HCT116 (cell line): ENCODE measurements at regions not wholly inside any gene's neighbourhood (a gene's known extent, or its start where the extent isn't known, plus 50 kb on each side); places are given as distances from the start of the nearest gene placed in this dataset.

Source experiments
- ATAC-seq: fragments of 200-7000 bp; cut with Tn5 transposase; 2 replicates; pipeline ENCODE4 v1.9.1; 2020; ENCODE audit warnings: mild to moderate bottlenecking, moderate library complexity
- BruUV-seq: library from RNA; stranded (reverse); fragments of 400-500 nt; replicated peaks from 2 replicates; lab custom pipeline; 2021; lab: Mats Ljungman, UMichigan
- CTCF ChIA-PET: fragments of 300-600 bp; sonication (Branson Sonifier 250); formaldehyde crosslinking; loops from one replicate; lab custom pipeline; 2021; ENCODE audit warnings: antibody characterized with exemption; lab: Charles Lee
- POLR2A ChIA-PET: fragments of 300-600, 350-600 bp; sonication (Branson Sonifier 250); formaldehyde crosslinking; loops from one replicate; lab custom pipeline; 2021; ENCODE audit warnings: antibody characterized with exemption; lab: Charles Lee
- RAD21 ChIA-PET, 2 experiments: fragments of 300-600 bp; sonication (Branson Sonifier 250); formaldehyde crosslinking; loops; one replicate each; lab custom pipeline; 2023; ENCODE audit warnings: low total read pairs in 2 of 2; ENCODE audit not compliant: uncharacterized antibody in 2 of 2, unreplicated experiment in 2 of 2, low non-redundant PET in 1 of 2; lab: Charles Lee
- DNase-seq: peaks from one replicate; pipeline ENCODE4 v3.0.0-alpha.2; 2010; ENCODE audit warnings: low read depth, low spot score
- H2AFZ ChIP-seq: fragments of 200-600 bp; shearing (Covaris generic), sonication (generic); 2 replicates; pipeline ENCODE4 v1.6.1; 2017; ENCODE audit warnings: low read depth, mixed run types, mixed read lengths, antibody characterized with exemption, low read length; ENCODE audit not compliant: poor library complexity, severe bottlenecking
- H3K27ac ChIP-seq: 2 replicates; pipeline ENCODE4 v1.5.1; 2012; ENCODE audit warnings: low read depth, low read length
- H3K27me3 ChIP-seq: fragments of 200-600 bp; sonication (generic); 2 replicates; pipeline ENCODE4 v1.6.1; 2016; ENCODE audit warnings: mixed run types, low read length, mixed read lengths; ENCODE audit not compliant: insufficient read depth
- H3K36me3 ChIP-seq, 2 experiments: fragments of 200-500 bp in 1 of 2; fragments of 200-600 bp in 1 of 2; sonication (Bioruptor generic) in 1 of 2; sonication (generic) in 1 of 2; 2 replicates each; pipeline versions ENCODE4 v1.5.1 to v1.6.1; 2014 to 2016; ENCODE audit warnings: low read length in 2 of 2, inconsistent platforms in 1 of 2, mixed read lengths in 1 of 2, mixed run types in 1 of 2; ENCODE audit not compliant: insufficient read depth in 2 of 2, control insufficient read depth in 1 of 2
- H3K4me1 ChIP-seq, 2 experiments: fragments of 200-600 bp in 1 of 2; sonication (generic) in 1 of 2; 2 replicates each; pipeline versions ENCODE4 v1.5.1 to v1.6.1; 2012 to 2017; ENCODE audit warnings: low read length in 2 of 2, inconsistent platforms in 1 of 2, mild to moderate bottlenecking in 1 of 2, mixed read lengths in 1 of 2, mixed run types in 1 of 2, moderate library complexity in 1 of 2; ENCODE audit not compliant: insufficient read depth in 2 of 2, control insufficient read depth in 1 of 2
- H3K4me2 ChIP-seq: fragments of 200-600 bp; sonication (generic); 2 replicates; pipeline ENCODE4 v1.6.1; 2017; ENCODE audit warnings: mixed run types, low read length, mixed read lengths
- H3K4me3 ChIP-seq, 2 experiments: fragments of 200-600 bp in 1 of 2; sonication (generic) in 1 of 2; replicated peaks in 1 of 2; 2 replicates each; pipeline ENCODE4 v1.5.1; 2011 to 2016; ENCODE audit warnings: low read length in 2 of 2, control low read depth in 1 of 2, low read depth in 1 of 2, mild to moderate bottlenecking in 1 of 2, mixed read lengths in 1 of 2, mixed run types in 1 of 2
- H3K79me2 ChIP-seq: fragments of 200-600 bp; sonication (generic); 2 replicates; pipeline ENCODE4 v1.6.1; 2017; ENCODE audit warnings: mild to moderate bottlenecking, mixed run types, low read length, moderate library complexity, mixed read lengths; ENCODE audit not compliant: insufficient read depth
- H3K9ac ChIP-seq: fragments of 200-600 bp; sonication (generic); 2 replicates; pipeline ENCODE4 v1.6.1; 2016; ENCODE audit warnings: low read length, mixed read lengths
- H3K9me2 ChIP-seq: fragments of 200-600 bp; sonication (generic), shearing (Covaris generic); 2 replicates; pipeline ENCODE4 v1.6.1; 2017; ENCODE audit warnings: mixed run types, mild to moderate bottlenecking, moderate library complexity; ENCODE audit not compliant: insufficient read depth
- H3K9me3 ChIP-seq, 2 experiments: fragments of 200-500 bp in 1 of 2; fragments of 200-600 bp in 1 of 2; sonication (Bioruptor generic) in 1 of 2; sonication (generic) in 1 of 2; 2 replicates each; pipeline ENCODE4 v1.6.1; 2014 to 2017; ENCODE audit warnings: low read length in 2 of 2, mixed read lengths in 2 of 2, inconsistent platforms in 1 of 2, low read depth in 1 of 2, mild to moderate bottlenecking in 1 of 2, mixed run types in 1 of 2, moderate library complexity in 1 of 2; ENCODE audit not compliant: control insufficient read depth in 1 of 2, insufficient read depth in 1 of 2
- H4K20me1 ChIP-seq: fragments of 200-600 bp; sonication (generic), shearing (Covaris generic); 2 replicates; pipeline ENCODE4 v1.6.1; 2017; ENCODE audit warnings: mixed run types, mild to moderate bottlenecking, moderate library complexity; ENCODE audit not compliant: insufficient read depth
- CEBPB ChIP-seq: IDR thresholded peaks from 2 replicates; pipeline ENCODE4 v1.6.1; 2012; ENCODE audit warnings: low read depth
- EGR1 ChIP-seq: IDR thresholded peaks from 2 replicates; pipeline ENCODE4 v1.6.1; 2012; ENCODE audit warnings: low read depth
- ELF1 ChIP-seq: IDR thresholded peaks from 2 replicates; pipeline ENCODE4 v1.6.1; 2012; ENCODE audit warnings: low read depth, borderline replicate concordance
- EZH2 ChIP-seq: fragments of 200-600 bp; sonication (generic); IDR thresholded peaks from 2 replicates; pipeline ENCODE4 v1.6.1; 2017; ENCODE audit warnings: antibody characterized with exemption, mixed run types
- JUND ChIP-seq: IDR thresholded peaks from 2 replicates; pipeline ENCODE4 v1.6.1; 2012
- SRF ChIP-seq: IDR thresholded peaks from 2 replicates; pipeline ENCODE4 v1.6.1; 2012; ENCODE audit warnings: low read depth
- YY1 ChIP-seq: IDR thresholded peaks from 2 replicates; pipeline ENCODE4 v1.6.1; 2011; ENCODE audit warnings: low read length, low read depth, moderate library complexity, mild to moderate bottlenecking; ENCODE audit not compliant: insufficient replicate concordance; ENCODE audit errors: extremely low read depth
- ZFX ChIP-seq: fragments of 450-650 bp; IDR thresholded peaks from 2 replicates; pipeline ENCODE4 v1.6.1; 2017
- ZNF274 ChIP-seq: fragments of 200-500 bp; sonication (Bioruptor generic); IDR thresholded peaks from 2 replicates; pipeline ENCODE4 v1.6.1; 2014; ENCODE audit warnings: mild to moderate bottlenecking, low read depth, low read length, inconsistent platforms
- intact Hi-C: fragments of 100-400 bp; cut with micrococcal nuclease; formaldehyde crosslinking; loops from 2 replicates; pipeline ENCODE4 v1.10.0; 2022
- TF ChIP-seq, protein P1 (sequence below), 3 experiments: fragments of 200-600 bp in 1 of 3; sonication (generic) in 1 of 3; IDR thresholded peaks in 2 of 3; conservative IDR thresholded peaks in 1 of 3; 2 replicates each; pipeline ENCODE4 v1.5.1; 2012 to 2017; ENCODE audit warnings: low read depth in 2 of 3, low read length in 2 of 3, antibody characterized with exemption in 1 of 3, borderline replicate concordance in 1 of 3, control low read depth in 1 of 3, mild to moderate bottlenecking in 1 of 3, mixed read lengths in 1 of 3, mixed run types in 1 of 3, moderate library complexity in 1 of 3; ENCODE audit not compliant: insufficient read depth in 1 of 3
- TF ChIP-seq, protein P2 (sequence below): IDR thresholded peaks from 2 replicates; pipeline ENCODE4 v1.6.1; 2012; ENCODE audit warnings: low read depth
- TF ChIP-seq, protein P3 (sequence below): IDR thresholded peaks from 2 replicates; pipeline ENCODE4 v1.6.1; 2011; ENCODE audit warnings: mild to moderate bottlenecking, low read length, moderate library complexity; ENCODE audit not compliant: insufficient replicate concordance; ENCODE audit errors: extremely low read depth
- TF ChIP-seq, protein P4 (sequence below): IDR thresholded peaks from 2 replicates; pipeline ENCODE4 v1.6.1; 2012

DNA sequence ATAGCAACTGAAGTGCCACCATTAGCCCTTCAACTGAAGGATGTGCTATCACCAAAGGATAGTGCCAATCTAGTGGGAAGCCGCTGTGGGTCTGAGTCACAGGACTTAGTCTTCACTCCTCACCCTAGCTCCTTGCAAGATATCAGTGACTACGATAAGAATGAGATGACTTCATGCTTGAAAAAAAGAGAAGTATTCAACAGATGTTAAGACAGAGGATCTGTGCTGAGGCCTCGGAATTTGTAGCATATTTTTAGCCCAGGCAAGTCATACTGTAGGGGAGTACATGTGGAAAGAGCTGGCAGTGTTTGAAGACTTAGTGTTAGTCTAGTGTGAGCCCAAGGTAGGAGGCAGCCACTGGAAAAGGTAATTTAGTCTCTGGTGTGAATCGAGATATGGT is 270.7 kb upstream of the LRTM1 start:
- H3K27me3 ChIP-seq: no peaks in the 10 kb centered on the region
- intact Hi-C loops: no loop called here
- ATAC-seq: no peak
- POLR2A ChIA-PET: no interaction called here
- H3K27ac ChIP-seq: no peak overlapping the region
- no peaks in the 10 kb centered on the region for H3K9me2 ChIP-seq
- no peaks in the 10 kb centered on the region for H3K4me1 ChIP-seq
- no peaks in the 10 kb centered on the region for H3K36me3 ChIP-seq
- BruUV-seq: no TSS peak
- H3K4me2 ChIP-seq: no peak overlapping the region
- H3K9ac ChIP-seq: no peak overlapping the region
- TF ChIP-seq, protein P1, sequence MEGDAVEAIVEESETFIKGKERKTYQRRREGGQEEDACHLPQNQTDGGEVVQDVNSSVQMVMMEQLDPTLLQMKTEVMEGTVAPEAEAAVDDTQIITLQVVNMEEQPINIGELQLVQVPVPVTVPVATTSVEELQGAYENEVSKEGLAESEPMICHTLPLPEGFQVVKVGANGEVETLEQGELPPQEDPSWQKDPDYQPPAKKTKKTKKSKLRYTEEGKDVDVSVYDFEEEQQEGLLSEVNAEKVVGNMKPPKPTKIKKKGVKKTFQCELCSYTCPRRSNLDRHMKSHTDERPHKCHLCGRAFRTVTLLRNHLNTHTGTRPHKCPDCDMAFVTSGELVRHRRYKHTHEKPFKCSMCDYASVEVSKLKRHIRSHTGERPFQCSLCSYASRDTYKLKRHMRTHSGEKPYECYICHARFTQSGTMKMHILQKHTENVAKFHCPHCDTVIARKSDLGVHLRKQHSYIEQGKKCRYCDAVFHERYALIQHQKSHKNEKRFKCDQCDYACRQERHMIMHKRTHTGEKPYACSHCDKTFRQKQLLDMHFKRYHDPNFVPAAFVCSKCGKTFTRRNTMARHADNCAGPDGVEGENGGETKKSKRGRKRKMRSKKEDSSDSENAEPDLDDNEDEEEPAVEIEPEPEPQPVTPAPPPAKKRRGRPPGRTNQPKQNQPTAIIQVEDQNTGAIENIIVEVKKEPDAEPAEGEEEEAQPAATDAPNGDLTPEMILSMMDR (IDR thresholded peaks at IDR 0.05 in 2 of 3, conservative IDR thresholded peaks at IDR 0.05 in 1 of 3; ENCODE audit: borderline replicate concordance in 1 of 3, insufficient read depth in 1 of 3, low read depth in 2 of 3, low read length in 2 of 3): no peak
- no peak for TF ChIP-seq YY1
- no peak for TF ChIP-seq ELF1
- no peak for TF ChIP-seq JUND
- TF ChIP-seq ZNF274: no peak
- TF ChIP-seq, protein P2, sequence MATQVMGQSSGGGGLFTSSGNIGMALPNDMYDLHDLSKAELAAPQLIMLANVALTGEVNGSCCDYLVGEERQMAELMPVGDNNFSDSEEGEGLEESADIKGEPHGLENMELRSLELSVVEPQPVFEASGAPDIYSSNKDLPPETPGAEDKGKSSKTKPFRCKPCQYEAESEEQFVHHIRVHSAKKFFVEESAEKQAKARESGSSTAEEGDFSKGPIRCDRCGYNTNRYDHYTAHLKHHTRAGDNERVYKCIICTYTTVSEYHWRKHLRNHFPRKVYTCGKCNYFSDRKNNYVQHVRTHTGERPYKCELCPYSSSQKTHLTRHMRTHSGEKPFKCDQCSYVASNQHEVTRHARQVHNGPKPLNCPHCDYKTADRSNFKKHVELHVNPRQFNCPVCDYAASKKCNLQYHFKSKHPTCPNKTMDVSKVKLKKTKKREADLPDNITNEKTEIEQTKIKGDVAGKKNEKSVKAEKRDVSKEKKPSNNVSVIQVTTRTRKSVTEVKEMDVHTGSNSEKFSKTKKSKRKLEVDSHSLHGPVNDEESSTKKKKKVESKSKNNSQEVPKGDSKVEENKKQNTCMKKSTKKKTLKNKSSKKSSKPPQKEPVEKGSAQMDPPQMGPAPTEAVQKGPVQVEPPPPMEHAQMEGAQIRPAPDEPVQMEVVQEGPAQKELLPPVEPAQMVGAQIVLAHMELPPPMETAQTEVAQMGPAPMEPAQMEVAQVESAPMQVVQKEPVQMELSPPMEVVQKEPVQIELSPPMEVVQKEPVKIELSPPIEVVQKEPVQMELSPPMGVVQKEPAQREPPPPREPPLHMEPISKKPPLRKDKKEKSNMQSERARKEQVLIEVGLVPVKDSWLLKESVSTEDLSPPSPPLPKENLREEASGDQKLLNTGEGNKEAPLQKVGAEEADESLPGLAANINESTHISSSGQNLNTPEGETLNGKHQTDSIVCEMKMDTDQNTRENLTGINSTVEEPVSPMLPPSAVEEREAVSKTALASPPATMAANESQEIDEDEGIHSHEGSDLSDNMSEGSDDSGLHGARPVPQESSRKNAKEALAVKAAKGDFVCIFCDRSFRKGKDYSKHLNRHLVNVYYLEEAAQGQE: no peak
- TF ChIP-seq, protein P3, sequence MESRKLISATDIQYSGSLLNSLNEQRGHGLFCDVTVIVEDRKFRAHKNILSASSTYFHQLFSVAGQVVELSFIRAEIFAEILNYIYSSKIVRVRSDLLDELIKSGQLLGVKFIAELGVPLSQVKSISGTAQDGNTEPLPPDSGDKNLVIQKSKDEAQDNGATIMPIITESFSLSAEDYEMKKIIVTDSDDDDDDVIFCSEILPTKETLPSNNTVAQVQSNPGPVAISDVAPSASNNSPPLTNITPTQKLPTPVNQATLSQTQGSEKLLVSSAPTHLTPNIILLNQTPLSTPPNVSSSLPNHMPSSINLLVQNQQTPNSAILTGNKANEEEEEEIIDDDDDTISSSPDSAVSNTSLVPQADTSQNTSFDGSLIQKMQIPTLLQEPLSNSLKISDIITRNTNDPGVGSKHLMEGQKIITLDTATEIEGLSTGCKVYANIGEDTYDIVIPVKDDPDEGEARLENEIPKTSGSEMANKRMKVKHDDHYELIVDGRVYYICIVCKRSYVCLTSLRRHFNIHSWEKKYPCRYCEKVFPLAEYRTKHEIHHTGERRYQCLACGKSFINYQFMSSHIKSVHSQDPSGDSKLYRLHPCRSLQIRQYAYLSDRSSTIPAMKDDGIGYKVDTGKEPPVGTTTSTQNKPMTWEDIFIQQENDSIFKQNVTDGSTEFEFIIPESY: no peak
- no peak for TF ChIP-seq SRF
- TF ChIP-seq, protein P4, sequence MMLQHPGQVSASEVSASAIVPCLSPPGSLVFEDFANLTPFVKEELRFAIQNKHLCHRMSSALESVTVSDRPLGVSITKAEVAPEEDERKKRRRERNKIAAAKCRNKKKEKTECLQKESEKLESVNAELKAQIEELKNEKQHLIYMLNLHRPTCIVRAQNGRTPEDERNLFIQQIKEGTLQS: no peak
- no peak for TF ChIP-seq CEBPB
- no peak for TF ChIP-seq EGR1
- TF ChIP-seq EZH2: no peak
- no peak for TF ChIP-seq ZFX
- TF ChIP-seq, all 23 proteins: peak for 0
- CTCF ChIA-PET: no interaction called here
- H3K79me2 ChIP-seq: no peaks in the 10 kb centered on the region
- no peak overlapping the region for H2AFZ ChIP-seq
- no peaks in the 10 kb centered on the region for H4K20me1 ChIP-seq
- H3K4me3 ChIP-seq: no peak overlapping the region
- RAD21 ChIA-PET: no interaction called here
- peaks cover 0 to 16% of the 10 kb centered on the region in 2 experiments; a peak in 2 of 4 replicates for H3K9me3 ChIP-seq
- no peak for DNase-seq
